CD4-positive, alpha-beta T cell treated with Interleukin-15 for 1 hour (primary cell): ENCODE measurements at regions not wholly inside any gene's neighbourhood (a gene's known extent, or its start where the extent isn't known, plus 50 kb on each side); places are given as distances from the start of the nearest gene placed in this dataset.

Experiments used
- DNase-seq: peaks from one replicate; pipeline ENCODE4 v3.0.0-alpha.2; 2020

DNA sequence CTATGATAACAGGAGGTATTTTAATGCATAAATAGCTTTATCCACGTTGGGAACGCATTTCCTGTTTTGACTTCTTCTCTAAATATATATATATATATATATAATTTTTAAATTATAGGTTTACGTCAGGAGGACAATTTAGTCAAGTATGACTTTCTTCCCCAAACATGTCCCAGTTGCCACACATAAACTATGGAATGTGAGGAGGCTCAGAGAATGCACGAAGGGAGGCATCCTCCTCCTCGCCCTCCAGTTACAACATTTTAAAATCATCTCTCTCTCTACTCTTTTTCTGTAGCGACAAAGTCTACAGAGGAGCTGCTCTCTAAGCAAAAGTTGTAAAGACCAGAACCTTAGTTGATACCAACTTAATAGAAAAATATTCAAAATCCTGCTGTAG, 106.9 kb upstream of the LYZL1 start:
- DNase-seq, result no peak

DNA sequence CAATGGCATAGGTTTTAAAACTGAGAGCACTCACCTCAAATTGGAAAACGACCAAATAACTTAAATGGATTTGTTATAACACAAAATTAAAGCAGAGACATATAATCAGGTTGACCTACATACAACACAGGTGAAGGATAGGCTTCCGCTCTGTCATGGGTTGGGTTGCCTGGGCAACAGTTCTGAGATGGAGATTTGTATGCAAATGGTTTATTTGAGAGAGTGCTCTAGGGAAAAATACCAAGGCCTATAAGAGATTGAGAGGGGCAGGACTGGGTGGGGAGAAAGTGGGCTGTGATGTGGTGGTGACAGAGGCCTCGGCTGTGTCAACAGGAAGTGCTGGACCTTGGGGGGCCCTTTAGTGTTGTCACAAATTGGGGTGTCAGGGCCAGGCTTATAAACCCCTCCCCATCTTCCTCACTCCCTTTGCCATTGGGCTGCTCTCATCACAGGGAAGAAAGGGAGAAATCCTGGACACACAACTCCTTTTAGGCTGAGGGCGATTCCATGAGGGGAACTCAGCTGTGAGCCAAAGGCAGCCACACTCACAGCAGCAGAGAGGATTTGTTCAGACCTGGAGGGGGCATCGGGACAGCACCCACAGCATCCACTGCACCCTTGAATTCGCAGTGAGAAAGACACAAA, 105.4 kb upstream of the LYZL1 start:
- DNase-seq, result no peak

DNA sequence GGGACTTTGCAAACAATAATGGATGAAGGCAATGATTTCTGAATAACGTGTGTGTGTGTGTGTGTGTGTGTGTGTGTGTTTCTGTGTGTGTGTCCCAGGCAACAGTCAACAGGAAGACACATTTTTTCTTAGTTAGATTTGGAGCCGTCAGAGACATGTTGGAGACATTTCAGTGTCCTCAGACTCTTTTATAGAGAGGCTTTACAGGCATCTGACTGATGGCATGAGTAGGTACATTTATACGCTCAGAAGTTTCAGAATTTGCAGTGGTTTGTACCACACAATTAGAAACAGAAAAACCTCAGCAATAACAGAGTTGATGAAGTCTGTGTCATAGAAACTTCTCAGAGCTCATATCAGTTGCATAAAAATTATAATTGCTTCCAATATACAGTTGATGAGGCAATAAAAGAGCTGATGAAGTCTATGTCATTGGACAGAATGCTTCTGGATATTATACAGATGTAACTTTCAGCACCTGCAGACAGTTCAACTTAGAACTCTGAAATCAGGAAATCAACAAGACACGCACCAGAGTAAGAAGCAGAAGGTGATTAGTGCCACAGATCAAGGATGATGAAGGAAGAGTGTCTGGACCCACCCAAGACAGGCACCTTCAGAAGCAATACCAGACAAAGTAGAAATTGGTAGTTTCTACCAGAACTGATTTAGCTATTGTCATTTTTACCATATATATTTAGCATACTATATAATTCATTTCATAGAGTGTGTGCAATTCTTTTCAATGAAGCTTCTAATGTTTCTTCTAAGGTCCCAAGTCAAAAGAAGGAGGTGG, 104.5 kb upstream of the LYZL1 start:
- no peak for DNase-seq

DNA sequence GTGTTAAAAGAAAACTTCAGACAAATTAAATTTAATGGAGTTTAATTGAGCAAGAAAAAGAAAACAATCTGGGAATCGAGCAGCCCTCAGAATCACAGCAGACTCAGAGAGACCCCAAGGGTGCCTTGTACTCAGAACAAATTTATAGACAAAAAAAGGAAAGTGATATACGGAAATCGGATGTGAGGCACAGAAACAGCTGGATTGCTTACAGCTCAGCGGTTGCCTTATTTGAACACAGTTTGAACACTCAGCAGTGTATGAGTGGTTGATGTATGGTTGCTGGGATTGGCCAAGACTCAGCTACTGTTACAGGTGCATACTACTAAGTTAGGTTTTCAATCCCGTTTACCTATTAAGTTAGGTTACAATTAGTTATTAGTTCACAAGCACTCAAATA, 103.8 kb upstream of the LYZL1 start:
- no peak for DNase-seq

DNA sequence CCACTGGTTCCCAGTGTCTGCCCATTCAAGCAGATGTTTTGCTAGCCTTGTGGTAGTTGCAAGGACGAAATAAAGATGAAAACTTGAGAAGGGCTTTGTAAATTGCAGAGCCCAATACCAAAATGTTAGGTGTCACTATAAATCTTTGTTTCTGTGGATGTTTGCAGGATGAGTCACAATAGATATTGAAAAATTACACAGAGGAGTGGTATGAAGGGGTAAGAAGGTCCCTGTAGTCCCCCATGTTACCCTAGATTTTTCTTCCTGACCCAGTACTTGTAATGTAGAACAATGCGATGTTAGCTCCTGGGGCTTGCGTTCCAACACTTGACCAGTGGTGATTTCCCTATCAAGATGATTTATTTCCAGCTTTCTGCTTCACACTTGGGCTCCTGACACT, 102.6 kb upstream of the LYZL1 start:
- DNase-seq, result no peak

DNA sequence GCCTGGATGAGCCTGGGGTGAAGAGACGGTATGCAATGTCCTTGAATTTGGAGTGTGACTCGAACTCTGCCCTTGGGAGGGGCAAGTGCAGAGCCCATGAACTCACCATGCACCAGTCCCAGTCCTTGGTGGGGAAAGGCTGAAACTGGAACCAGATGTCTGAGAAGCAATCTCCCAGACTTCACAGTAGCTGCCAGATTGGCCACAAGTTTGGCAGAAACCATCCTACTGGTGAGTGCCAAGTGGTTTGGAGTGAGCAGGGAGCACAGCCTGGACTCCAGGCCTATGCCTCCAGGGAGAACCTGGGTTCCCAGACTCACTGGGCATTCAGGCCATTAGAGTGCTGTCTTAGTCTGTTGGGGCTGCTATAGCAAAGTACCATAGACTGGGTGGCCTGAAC, 99.6 kb upstream of the LYZL1 start:
- DNase-seq, result no peak

DNA sequence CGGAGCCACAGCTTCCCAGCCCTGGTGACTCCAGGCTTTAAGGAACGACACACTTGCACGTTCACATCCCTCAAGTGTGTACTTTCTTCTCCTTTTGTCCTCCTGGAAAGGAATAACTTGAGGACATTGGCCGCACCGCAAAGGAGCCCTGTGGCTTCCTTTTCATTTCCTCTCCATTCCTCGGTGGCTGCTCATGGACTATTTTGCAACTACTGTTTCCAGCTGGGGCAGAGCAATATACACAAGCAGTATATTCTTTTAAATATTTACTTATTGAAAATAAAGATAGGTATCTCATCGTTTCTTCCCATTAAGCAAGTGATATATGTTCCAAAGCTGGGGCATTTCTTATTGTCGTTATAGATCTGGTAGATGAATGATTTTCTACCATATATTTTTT, 97.2 kb upstream of the LYZL1 start:
- DNase-seq, result no peak

DNA sequence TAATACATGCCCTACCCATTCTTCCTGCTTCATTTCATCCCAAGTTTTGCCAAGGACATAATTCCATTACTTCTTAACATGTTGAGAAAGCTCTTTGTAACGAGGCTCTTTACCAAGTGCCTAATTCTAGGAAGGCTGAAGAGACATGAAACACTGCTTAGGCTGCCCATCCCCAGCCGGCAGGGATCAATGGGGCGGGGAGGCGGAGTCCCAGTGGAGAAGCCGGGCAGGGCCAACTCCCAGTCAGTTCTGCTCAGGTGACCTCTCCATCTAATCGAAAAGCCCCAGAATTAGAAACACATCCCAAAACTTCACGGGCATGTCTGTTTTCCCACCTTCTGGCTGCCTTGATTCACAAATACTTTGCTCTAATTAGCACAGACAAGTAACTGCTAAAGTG, 89.5 kb upstream of the LYZL1 start:
- DNase-seq, result no peak

DNA sequence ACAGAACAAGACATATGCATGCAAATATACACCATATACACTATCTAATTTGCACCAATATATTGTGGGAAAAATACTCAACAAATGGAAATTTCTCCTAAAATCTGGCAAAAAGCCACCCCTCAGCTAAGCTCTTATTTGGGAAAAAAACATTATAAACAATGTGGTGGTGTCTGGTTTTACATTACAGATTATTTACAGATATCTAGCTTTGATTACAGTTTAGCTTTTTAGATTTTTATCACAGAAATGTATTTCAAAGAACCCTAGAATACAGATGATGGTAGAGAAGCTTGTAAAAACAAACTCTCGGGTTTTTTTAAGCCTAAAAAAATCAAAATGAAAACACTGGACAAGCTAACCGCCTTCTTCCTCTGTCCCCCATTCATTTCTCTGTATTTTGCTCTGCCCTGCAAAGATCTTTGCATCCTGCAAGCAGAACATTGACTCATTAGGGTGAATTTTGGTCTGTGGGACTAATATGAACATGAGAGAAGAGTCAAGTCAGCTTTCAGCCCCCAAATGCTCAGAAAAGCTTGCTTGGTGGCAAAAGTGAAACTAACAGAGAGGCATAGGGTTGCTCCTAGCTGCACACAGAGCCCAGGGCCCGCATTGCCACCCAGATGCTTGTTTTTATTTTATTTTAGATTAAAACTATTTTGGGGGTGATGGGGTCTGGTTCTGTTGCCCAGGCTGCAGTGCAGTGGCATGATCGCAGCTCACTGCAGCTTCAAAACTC, 88.8 kb upstream of the LYZL1 start:
- DNase-seq, result no peak

DNA sequence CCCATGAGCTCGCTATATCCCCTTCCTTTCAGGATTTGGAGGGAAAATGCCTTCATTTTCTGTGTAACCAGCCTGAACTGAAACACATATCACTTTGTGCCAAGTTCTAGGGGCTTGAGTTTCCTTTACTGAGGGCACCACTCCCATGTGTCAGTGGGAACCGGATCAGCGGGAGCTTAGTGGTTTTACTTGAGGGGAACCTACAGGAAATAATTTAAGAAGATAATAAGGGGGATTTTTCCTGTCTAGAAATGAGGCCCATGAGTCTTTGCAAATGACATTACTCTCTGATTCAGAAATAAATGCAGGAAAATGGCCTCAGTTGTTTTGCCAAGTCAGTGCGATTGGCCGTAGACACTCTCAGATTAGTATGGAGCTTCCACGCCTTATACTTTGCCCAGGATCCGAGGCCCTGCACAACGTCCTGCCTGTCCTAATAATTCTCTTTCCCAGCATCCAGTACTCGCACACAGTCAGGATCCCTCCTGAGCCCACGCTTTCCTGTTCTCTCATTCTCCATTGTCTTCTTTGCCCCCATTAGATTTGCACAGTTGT, 86.4 kb upstream of the LYZL1 start:
- no peak for DNase-seq

DNA sequence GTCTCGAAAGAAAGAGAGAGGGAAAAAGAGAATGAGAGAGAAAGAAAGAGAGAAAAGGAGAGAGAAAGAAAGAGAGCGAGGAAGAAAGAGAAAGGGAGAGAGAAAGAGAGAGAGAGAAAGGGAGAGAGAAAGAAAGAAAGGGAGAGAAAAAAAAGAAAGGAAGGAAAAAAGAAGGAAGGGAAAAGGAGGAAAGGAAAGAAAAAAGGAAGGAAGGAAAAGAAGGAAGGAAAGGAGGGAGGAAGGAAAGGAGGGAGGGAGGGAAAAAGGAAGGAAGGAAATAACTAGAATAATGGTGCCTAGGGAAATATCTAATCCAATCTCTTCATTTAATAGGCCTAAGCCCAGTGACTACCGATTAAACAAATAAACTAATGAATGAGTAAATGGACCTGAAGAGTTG, 85.4 kb upstream of the LYZL1 start:
- no peak for DNase-seq

DNA sequence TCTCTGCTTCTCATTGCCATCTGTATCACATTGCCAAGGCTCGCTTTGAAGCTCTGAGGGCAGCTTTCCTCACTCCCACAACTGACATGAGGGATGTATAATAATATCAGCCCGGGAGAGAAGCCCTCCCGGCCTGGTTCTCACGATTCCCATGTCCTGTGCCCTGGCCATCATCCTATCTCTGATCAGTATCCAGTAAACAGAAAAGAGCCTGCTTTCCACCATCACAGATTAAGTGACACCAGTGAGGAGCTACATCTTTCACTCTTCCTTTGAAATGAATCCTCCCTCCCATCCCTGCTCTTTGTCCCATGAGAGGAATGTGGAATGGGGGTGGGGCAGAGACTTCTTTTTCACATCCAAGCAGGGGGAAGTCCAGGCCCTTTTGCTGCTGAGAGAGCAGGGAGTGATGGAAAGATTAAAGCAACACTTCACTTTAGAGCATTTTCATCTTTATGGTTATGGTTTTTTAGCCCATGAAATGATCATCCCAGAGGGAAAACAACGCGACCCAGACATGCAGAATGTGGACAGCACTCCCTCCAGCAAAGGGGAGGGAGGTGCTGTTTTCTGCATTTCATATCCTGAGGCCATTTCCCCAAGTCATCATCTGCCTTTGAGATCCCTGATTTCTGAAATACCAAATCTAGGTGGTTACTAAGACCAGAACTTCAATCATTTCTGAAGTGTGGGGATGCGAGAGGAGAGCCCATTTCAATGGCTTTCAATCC, 84.6 kb upstream of the LYZL1 start:
- DNase-seq, result no peak

DNA sequence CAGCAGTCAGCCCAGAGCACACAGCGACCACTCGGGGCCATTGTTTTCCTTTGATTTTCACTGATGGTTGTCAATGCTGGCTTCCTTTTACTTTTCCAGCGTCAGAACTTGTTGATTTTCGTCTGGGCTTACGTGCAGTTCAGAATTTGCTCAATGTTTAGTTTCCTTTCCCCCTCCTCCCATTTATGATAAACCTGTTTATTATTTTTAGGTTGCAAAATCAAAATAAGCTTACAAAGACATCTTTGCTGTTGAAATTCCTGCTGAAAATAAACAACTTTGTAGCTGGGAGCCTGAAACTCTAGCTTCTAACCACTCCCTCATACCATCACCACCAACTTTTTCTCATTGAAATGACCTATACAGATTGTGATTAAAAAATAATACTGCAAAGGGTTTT, 83.1 kb upstream of the LYZL1 start:
- no peak for DNase-seq

DNA sequence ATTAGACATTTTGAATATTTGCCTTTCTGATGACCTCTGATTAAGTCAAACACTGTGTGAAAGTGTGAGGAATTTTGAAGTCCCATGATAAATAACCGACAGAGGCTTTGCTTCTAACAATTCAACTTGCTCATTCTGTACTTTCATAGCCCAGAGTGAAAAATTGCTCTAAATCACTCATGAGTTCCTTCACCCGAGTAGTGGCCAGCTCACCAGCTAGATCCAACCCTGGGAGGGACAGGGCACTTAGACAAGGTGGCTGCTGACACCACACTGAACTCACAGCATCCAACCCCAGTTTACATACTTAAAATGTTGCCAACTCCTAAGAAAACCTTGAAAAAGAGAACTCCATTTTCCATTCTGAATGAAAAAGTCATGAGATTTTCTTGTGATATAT, 80.0 kb upstream of the LYZL1 start:
- DNase-seq, result no peak

DNA sequence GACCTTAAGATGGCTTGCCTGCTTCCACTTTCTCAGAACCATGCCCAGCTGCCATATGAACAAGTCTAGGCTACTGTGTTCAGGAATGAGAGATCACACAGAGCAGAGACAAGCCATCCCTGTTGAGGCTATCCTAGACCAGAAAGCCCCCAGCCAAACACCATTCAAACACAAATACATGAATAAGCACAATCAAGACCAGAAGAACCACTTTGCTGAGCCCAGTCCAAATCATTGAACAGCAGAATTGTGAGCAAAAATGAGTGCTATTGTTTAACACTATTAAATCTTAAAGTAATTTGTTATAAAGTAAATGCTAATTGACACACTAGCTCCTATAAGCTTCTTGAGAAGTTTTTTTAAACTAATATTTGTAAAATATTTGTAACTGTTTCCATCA, 79.0 kb upstream of the LYZL1 start:
- DNase-seq, result no peak

DNA sequence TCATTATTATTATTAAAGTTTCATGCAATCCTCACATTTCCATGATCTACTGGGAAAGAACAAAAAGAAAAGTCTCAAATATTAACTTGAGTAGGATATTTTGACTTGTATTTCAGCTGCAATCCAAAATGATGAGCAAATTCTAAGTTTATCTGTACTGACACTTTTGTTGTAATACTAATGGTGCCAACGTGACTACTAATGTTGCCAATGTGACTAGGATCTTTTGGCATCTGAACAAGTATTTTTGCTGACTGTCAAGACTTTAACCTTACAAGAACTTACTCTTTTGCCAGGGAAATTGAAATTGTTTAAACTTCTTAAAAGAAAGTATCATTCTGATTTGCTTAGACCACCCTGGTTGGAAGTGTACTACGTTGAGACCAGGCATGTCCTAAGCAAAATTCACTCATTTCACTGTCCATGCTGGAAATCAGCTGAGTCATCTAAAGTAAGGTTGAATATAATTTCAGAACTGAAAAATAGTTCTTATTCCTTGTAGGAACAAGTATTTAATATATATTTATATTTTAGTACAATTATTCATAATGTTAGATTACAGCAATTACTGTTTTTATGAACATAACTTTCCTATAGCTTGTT, 78.5 kb upstream of the LYZL1 start:
- DNase-seq, result no peak

DNA sequence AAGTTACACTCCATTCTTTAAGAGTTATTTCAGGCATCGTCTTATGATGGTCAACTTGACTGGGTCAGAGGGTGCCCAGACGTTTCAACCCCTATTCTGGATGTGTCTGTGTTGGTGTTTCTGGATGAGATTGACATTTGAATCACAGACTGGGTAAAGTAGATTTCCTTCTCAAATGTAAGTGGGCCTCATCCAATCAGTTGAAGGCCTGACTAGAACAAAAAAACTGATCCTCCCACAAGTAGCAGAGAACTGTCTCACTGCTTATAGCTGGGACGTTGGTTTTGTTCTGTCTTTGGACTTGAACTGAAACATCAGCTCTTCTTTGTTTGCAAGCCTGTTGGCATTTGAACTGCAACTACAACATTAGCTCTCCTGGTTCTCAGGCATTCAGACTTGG, 76.3 kb upstream of the LYZL1 start:
- DNase-seq, result no peak

DNA sequence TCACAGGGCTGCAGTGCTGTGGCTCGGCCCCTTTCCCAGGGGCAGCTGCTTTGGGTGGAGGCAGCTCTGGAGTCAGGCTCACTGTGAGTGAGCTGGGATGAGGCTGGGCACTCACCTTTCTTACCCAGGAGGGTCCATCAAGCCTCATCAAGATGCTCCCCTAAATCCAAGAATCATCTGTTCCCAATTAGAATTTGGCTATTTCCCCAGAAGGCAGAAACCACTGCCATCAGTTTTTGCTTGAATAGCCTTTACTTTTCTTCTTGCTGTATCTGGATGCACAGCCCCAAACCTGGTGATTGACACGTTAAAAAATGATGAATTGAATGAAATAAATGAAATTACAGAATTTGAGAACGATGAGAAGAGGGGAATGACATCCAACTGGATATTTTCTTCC, 74.3 kb upstream of the LYZL1 start:
- DNase-seq, result no peak

DNA sequence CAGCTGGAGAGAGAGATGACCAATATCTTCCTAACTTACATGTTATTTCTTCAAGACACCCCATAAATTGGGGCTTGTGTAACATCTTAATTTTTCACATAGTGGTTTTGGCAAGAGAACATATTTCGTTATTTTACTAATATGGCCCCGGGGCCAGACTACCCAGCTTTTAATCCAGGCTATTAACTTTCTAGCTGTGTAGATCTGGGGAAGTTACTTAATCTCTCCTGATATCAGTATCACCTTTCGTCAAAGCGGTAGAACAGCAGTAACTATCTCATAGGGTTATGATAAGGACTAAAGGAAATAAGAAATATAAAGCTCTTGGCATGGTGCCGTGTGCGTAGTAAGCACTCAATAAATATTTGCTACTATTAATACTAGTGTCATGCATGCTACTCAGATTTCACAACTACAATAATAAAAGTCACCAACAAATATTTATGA, 71.6 kb upstream of the LYZL1 start:
- no peak for DNase-seq

DNA sequence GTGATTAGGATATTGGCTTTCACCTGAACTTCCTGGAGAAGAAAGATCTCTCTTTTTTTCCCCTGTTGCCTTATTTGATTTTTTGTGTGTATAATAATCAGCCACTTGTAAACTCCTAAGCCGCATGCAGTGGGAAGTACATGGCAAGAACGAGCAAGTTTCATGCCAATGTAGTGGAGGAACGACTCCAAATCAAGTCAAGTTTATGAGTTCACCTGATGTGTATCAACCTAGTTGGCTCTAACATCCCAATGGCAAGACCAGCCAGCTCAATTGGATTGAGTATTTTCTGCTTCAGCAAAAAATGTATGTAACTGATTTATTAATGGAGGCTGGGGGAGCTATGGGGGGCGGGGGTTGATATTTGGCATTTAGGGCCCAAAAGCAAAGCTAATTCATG, 65.5 kb upstream of the LYZL1 start:
- DNase-seq, result no peak

DNA sequence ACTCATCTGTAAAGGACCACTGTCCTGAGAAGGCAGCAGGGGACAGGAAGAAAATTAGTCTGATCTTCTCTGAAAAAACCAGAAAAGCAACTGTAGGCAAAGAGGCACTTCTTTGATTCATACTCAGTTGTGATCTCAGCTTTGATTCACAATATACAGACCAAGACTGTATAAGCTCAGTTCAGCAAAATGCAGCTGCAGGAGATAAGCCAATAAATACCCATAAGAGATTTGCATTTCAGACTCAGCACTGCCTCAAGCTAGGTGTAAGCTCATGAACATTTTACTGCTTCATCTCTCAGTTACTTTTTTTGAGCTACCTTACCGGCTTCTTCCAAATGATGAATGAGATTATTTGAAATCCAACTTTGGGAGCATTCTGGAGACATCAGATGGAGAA, 64.2 kb upstream of the LYZL1 start:
- DNase-seq, result no peak

DNA sequence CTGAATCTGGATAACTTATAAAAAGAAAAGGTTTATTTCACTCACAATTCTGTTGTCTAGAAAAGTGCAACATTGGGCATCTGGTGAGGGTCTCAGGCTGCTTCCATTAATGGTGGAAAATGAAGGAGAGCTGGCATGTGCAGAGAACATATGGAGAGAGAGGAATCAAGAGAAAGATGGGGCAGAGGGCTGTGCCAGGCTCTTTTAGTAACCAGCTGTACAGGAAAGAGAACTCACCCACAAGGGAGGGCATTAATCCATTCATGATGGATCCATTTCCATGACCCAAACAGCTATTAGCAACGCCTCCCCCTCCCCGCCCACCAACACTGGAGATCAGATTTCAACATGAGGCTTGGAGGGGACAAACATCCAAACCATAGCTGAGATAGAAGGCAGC, 61.7 kb upstream of the LYZL1 start:
- no peak for DNase-seq

DNA sequence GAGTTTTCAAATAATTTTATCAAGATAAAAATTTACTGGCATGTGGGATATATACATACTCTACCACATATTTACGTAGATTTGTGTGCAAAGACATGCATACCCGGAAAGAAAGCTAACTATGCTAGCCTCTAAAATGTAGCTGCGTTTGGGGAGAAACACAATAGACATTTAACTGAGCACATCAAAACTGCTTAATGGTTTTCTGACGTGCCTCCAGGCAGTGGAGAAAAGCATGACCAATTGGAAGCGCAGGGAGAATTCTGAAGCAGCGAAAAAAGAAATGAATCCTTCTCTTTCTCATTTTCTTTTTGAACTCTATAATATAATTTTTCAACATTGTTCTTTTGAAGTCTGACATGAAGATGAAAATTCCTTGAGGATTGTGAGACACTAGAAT, 60.3 kb upstream of the LYZL1 start:
- DNase-seq, result no peak
